ENCODE measurements at regions not wholly inside any gene's neighbourhood (a gene's known extent, or its start where the extent isn't known, plus 50 kb on each side); places are given as distances from the start of the nearest gene placed in this dataset.

DNA sequence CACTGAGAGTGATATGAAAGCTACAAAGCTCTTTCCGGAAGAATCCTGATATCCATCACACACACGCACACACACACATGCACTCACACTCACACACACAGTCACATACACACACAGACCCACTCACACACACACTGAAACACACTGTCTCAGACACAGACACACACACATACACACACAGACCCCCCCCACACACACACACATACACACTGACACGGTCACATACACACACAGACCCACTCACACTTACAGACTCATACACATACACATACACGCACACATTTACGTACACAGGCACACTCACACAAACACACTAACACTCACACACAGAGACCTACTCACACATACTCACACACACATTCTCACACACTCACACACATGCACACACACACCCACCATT is 58.6 kb downstream of the LIG4 start:
- H4K20me1 ChIP-seq (ENCODE audit: insufficient read depth, poor library complexity, severe bottlenecking): no peaks in the 10 kb centered on the region
- H3K9me2 ChIP-seq (replicated peaks; ENCODE audit: insufficient read depth): no peaks in the 10 kb centered on the region
- no peak for TF ChIP-seq EZH2 (IDR thresholded peaks at IDR 0.05; ENCODE audit: borderline replicate concordance)
- no peak for TF ChIP-seq EZH2phosphoT487 (IDR thresholded peaks at IDR 0.05; ENCODE audit: low read depth, severe bottlenecking, unreplicated experiment)
- TF ChIP-seq, protein P1, sequence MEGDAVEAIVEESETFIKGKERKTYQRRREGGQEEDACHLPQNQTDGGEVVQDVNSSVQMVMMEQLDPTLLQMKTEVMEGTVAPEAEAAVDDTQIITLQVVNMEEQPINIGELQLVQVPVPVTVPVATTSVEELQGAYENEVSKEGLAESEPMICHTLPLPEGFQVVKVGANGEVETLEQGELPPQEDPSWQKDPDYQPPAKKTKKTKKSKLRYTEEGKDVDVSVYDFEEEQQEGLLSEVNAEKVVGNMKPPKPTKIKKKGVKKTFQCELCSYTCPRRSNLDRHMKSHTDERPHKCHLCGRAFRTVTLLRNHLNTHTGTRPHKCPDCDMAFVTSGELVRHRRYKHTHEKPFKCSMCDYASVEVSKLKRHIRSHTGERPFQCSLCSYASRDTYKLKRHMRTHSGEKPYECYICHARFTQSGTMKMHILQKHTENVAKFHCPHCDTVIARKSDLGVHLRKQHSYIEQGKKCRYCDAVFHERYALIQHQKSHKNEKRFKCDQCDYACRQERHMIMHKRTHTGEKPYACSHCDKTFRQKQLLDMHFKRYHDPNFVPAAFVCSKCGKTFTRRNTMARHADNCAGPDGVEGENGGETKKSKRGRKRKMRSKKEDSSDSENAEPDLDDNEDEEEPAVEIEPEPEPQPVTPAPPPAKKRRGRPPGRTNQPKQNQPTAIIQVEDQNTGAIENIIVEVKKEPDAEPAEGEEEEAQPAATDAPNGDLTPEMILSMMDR (IDR thresholded peaks at IDR 0.05; ENCODE audit: poor library complexity): no peak
- H3K9me3 ChIP-seq (ENCODE audit: low read depth): no peaks in the 10 kb centered on the region
- DNase-seq (ENCODE audit: low spot score): no peak
- no peak overlapping the region for H3K4me2 ChIP-seq
- H3K4me1 ChIP-seq (ENCODE audit: insufficient read depth): peaks cover 9% of the 10 kb centered on the region
- no peak overlapping the region for H3K4me3 ChIP-seq
- 89% methylated on average over 5 of the region's 5 CpGs for WGBS (ENCODE audit: low lambda C conversion rate, missing lambda C conversion rate)
- no peaks in the 10 kb centered on the region for H3K27me3 ChIP-seq
- no peaks in the 10 kb centered on the region for H3K36me3 ChIP-seq (replicated peaks; ENCODE audit: insufficient read depth, low read depth)
- no peak overlapping the region for H2AFZ ChIP-seq
- no peaks in the 10 kb centered on the region for H3K79me2 ChIP-seq
- H3K27ac ChIP-seq: no peak overlapping the region

DNA sequence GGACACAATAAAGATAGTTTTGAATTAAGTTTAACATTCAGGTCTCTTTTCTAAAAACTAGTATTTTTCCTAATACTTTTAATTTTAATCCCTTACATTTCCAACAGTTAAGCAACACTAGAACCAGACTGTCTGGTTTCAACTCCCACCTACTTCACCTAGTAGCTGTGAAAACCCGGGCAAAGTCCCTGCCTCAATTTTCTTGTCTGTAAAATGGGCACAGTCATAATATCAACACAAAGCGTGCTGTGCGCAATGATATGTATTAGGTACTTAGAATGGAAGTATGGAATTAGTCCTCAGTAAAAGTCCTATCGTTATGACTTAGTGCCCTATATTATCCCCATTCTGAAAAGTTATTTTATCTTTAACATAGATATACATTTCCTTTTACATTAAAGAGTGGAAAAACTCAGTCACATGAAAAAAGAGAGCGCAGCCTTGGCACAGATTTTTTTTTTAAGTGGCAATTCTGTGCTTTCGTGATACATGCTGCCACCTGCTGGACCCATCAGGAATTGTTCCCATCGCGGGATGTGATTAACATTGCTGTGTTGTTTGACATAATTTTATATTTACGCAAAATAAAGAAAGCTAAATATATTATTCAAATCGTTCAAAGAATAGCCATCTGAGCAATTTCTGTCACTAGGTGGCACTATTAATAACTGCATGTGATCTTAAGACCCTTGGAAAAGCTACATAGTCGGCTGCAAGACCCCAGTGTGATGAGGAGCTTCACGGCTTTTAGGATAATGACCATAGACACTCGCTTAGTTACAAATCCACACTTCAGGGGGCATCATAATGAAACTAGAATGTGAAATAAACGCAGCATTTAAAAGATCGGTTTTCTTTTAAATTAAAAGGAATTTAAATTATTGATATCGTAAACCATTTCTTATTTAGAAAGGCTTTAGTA is 59.9 kb downstream of the LIG4 start:
- H3K4me3 ChIP-seq: no peak overlapping the region
- no peaks in the 10 kb centered on the region for H3K79me2 ChIP-seq
- H3K27ac ChIP-seq: peak overlapping the region; percentile 91
- H3K9me3 ChIP-seq (ENCODE audit: low read depth): no peaks in the 10 kb centered on the region
- H3K36me3 ChIP-seq (replicated peaks; ENCODE audit: insufficient read depth, low read depth): no peaks in the 10 kb centered on the region
- H3K4me1 ChIP-seq (ENCODE audit: insufficient read depth): peaks cover 9% of the 10 kb centered on the region
- no peaks in the 10 kb centered on the region for H4K20me1 ChIP-seq (ENCODE audit: insufficient read depth, poor library complexity, severe bottlenecking)
- peak; percentile 75 for DNase-seq (ENCODE audit: low spot score)
- H3K27me3 ChIP-seq: no peaks in the 10 kb centered on the region
- H2AFZ ChIP-seq: no peak overlapping the region
- WGBS (ENCODE audit: low lambda C conversion rate, missing lambda C conversion rate): 48% methylated on average over 16 of the region's 16 CpGs
- no peaks in the 10 kb centered on the region for H3K9me2 ChIP-seq (replicated peaks; ENCODE audit: insufficient read depth)
- no peak for TF ChIP-seq EZH2 (IDR thresholded peaks at IDR 0.05; ENCODE audit: borderline replicate concordance)
- TF ChIP-seq, protein P1 (IDR thresholded peaks at IDR 0.05; ENCODE audit: poor library complexity): peak; percentile 91
- peak overlapping the region; percentile 59 for H3K4me2 ChIP-seq

DNA sequence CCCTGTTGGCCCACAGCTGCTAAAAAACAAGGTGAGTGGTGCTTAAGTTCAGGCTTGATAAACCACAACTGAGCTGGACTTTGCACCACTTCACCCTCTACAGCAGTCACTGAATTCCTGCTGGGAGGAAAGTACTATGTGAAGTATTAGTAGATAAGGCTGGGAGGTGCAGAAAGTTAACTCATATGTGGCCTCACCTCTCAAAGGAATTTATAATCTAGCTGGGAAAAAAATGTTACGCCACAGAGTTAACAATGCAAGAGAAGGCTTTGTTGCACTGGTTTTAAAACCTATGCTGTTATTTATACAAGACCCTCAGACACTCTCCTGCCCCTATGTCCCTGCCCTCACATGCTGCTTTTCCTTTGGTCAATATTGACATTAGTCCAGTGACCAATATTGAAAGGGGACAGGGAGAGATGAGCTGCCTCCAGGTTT is 60.9 kb downstream of the LIG4 start:
- peak overlapping the region; percentile 95 for H3K27ac ChIP-seq
- H4K20me1 ChIP-seq (ENCODE audit: insufficient read depth, poor library complexity, severe bottlenecking): no peaks in the 10 kb centered on the region
- 59% methylated on average over 1 of the region's 1 CpG for whole genome bisulfite sequencing (ENCODE audit: low lambda C conversion rate, missing lambda C conversion rate)
- H3K4me2 ChIP-seq: peak overlapping the region; percentile 63
- H3K27me3 ChIP-seq: no peaks in the 10 kb centered on the region
- DNase-seq (ENCODE audit: low spot score): peak; percentile 81
- H3K36me3 ChIP-seq (replicated peaks; ENCODE audit: insufficient read depth, low read depth): no peaks in the 10 kb centered on the region
- peaks cover 9% of the 10 kb centered on the region for H3K4me1 ChIP-seq (ENCODE audit: insufficient read depth)
- no peaks in the 10 kb centered on the region for H3K9me2 ChIP-seq (replicated peaks; ENCODE audit: insufficient read depth)
- H2AFZ ChIP-seq: peak overlapping the region; percentile 32
- no peak overlapping the region for H3K4me3 ChIP-seq
- no peak for TF ChIP-seq EZH2phosphoT487 (IDR thresholded peaks at IDR 0.05; ENCODE audit: low read depth, severe bottlenecking, unreplicated experiment)
- TF ChIP-seq EZH2 (IDR thresholded peaks at IDR 0.05; ENCODE audit: borderline replicate concordance): no peak
- TF ChIP-seq, protein P1 (IDR thresholded peaks at IDR 0.05; ENCODE audit: poor library complexity): no peak
- H3K9me3 ChIP-seq (ENCODE audit: low read depth): no peaks in the 10 kb centered on the region
- H3K79me2 ChIP-seq: no peaks in the 10 kb centered on the region

Data from hepatocyte (in vitro differentiated cells).